HL-60 (cell line): ENCODE measurements at regions not wholly inside any gene's neighbourhood (a gene's known extent, or its start where the extent isn't known, plus 50 kb on each side); places are given as distances from the start of the nearest gene placed in this dataset.
"Not testable (repeated sequence)": the region's sequence is repeated elsewhere in the genome, so short reads cannot be mapped to it uniquely, and the experiment has no call there.

Experiments used
- DNase-seq, 2 experiments: peaks; one replicate each; pipeline ENCODE4 v3.0.0-alpha.2; 2010 to 2020; ENCODE audit warnings: low read depth in 1 of 2, low spot score in 1 of 2
- H3K27ac ChIP-seq: fragments of 250-450 bp; sonication (Bioruptor Pico); replicated peaks from 2 replicates; pipeline ENCODE4 v1.5.1; 2020; ENCODE audit warnings: mild to moderate bottlenecking, moderate library complexity
- H3K27me3 ChIP-seq: fragments of 250-450 bp; sonication (Bioruptor Pico); 2 replicates; pipeline ENCODE4 v1.5.1; 2021; ENCODE audit warnings: mild to moderate bottlenecking, moderate library complexity; ENCODE audit not compliant: insufficient read depth, poor library complexity, severe bottlenecking
- H3K4me3 ChIP-seq: replicated peaks from 2 replicates; pipeline ENCODE4 v1.5.1; 2011; ENCODE audit warnings: mild to moderate bottlenecking, control low read depth, low read length; ENCODE audit not compliant: insufficient read depth
- CTCF ChIP-seq: IDR thresholded peaks from one replicate; pipeline ENCODE4 v1.5.1; 2011; ENCODE audit warnings: low read length, control low read depth, inconsistent platforms; ENCODE audit not compliant: insufficient read depth
- GABPA ChIP-seq: IDR thresholded peaks from 2 replicates; pipeline ENCODE4 v1.6.1; 2012; ENCODE audit warnings: low read depth
- POLR2AphosphoS5 ChIP-seq: IDR thresholded peaks from 2 replicates; pipeline ENCODE4 v1.6.1; 2012; ENCODE audit warnings: low read depth
- SPI1 ChIP-seq: IDR thresholded peaks from 2 replicates; pipeline ENCODE4 v1.6.1; 2012; ENCODE audit warnings: low read depth, mild to moderate bottlenecking, borderline replicate concordance
- TF ChIP-seq, protein P1 (sequence below): IDR thresholded peaks from 2 replicates; pipeline ENCODE4 v1.6.1; 2012; ENCODE audit warnings: low read depth; ENCODE audit not compliant: insufficient replicate concordance

GRCh38 chr5:36772276-36773140 lies 104.1 kb upstream of the NIPBL start:
- TF ChIP-seq POLR2AphosphoS5 (no peak), SPI1 (no peak), GABPA (no peak), CTCF (no peak)
- TF ChIP-seq, protein P1, sequence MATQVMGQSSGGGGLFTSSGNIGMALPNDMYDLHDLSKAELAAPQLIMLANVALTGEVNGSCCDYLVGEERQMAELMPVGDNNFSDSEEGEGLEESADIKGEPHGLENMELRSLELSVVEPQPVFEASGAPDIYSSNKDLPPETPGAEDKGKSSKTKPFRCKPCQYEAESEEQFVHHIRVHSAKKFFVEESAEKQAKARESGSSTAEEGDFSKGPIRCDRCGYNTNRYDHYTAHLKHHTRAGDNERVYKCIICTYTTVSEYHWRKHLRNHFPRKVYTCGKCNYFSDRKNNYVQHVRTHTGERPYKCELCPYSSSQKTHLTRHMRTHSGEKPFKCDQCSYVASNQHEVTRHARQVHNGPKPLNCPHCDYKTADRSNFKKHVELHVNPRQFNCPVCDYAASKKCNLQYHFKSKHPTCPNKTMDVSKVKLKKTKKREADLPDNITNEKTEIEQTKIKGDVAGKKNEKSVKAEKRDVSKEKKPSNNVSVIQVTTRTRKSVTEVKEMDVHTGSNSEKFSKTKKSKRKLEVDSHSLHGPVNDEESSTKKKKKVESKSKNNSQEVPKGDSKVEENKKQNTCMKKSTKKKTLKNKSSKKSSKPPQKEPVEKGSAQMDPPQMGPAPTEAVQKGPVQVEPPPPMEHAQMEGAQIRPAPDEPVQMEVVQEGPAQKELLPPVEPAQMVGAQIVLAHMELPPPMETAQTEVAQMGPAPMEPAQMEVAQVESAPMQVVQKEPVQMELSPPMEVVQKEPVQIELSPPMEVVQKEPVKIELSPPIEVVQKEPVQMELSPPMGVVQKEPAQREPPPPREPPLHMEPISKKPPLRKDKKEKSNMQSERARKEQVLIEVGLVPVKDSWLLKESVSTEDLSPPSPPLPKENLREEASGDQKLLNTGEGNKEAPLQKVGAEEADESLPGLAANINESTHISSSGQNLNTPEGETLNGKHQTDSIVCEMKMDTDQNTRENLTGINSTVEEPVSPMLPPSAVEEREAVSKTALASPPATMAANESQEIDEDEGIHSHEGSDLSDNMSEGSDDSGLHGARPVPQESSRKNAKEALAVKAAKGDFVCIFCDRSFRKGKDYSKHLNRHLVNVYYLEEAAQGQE = no peak
- H3K4me3 ChIP-seq = no peak overlapping the region
- H3K27me3 ChIP-seq = no peaks in the 10 kb centered on the region
- no peak overlapping the region for H3K27ac ChIP-seq
- no peak for DNase-seq

- TF ChIP-seq, protein P1 = no peak
- TF ChIP-seq CTCF = no peak
- no peak for TF ChIP-seq POLR2AphosphoS5
- TF ChIP-seq SPI1 = no peak
- TF ChIP-seq GABPA = no peak
- no peak overlapping the region for H3K27ac ChIP-seq
- peak in 1 of 2 experiments; percentile 14 for DNase-seq
- no peak overlapping the region for H3K4me3 ChIP-seq
- H3K27me3 ChIP-seq = no peaks in the 10 kb centered on the region
Observed at GRCh38 chr5:36777105-36777757, 99.3 kb upstream of the NIPBL start.

GRCh38 chr5:36778336-36778735 lies 98.2 kb upstream of the NIPBL start:
- TF ChIP-seq SPI1 (no peak), GABPA (no peak), CTCF (no peak), POLR2AphosphoS5 (no peak)
- TF ChIP-seq, protein P1 = no peak
- H3K27me3 ChIP-seq = no peaks in the 10 kb centered on the region
- no peak overlapping the region for H3K27ac ChIP-seq
- no peak overlapping the region for H3K4me3 ChIP-seq
- DNase-seq = no peak

- not testable (repeated sequence) for H3K27ac ChIP-seq, H3K4me3 ChIP-seq, DNase-seq, H3K27me3 ChIP-seq
Observed at GRCh38 chr5:36782612-36783011, 94.0 kb upstream of the NIPBL start.
